Neural cell (in vitro differentiated cells): ENCODE measurements at regions not wholly inside any gene's neighbourhood (a gene's known extent, or its start where the extent isn't known, plus 50 kb on each side); places are given as distances from the start of the nearest gene placed in this dataset.

Source experiments
- H2AFZ ChIP-seq: fragments of 200-600, 300-800 bp; sonication (generic), shearing (Covaris generic); 2 replicates; pipeline ENCODE4 v1.6.0; 2014; ENCODE audit warnings: low read depth, mild to moderate bottlenecking, antibody characterized with exemption, low read length, moderate library complexity
- H3F3A ChIP-seq: fragments of 200-600 bp; shearing (Covaris generic); 2 replicates; pipeline ENCODE4 v1.6.1; 2016; ENCODE audit warnings: mild to moderate bottlenecking, moderate library complexity, mixed read lengths, antibody characterized with exemption, low read length; ENCODE audit not compliant: insufficient read depth, poor library complexity, severe bottlenecking
- H3K27ac ChIP-seq: fragments of 200-600, 300-800 bp; sonication (generic), shearing (Covaris generic); 2 replicates; pipeline ENCODE4 v1.5.1; 2014; ENCODE audit warnings: mild to moderate bottlenecking, low read length, moderate library complexity
- H3K27me3 ChIP-seq: fragments of 300-800, 200-600 bp; sonication (generic), shearing (Covaris generic); 2 replicates; pipeline ENCODE4 v1.6.0; 2014; ENCODE audit warnings: mild to moderate bottlenecking, low read depth, low read length, moderate library complexity; ENCODE audit not compliant: insufficient read depth
- H3K36me3 ChIP-seq: fragments of 300-800, 200-600 bp; sonication (generic), shearing (Covaris generic); 2 replicates; pipeline ENCODE4 v1.5.1; 2014; ENCODE audit warnings: mild to moderate bottlenecking, antibody characterized with exemption, low read length, moderate library complexity; ENCODE audit not compliant: insufficient read depth
- H3K4me2 ChIP-seq: fragments of 300-800, 200-600 bp; sonication (generic), shearing (Covaris generic); 2 replicates; pipeline ENCODE4 v1.6.0; 2014; ENCODE audit warnings: mild to moderate bottlenecking, low read length
- H3K4me3 ChIP-seq: fragments of 300-800, 200-600 bp; sonication (generic), shearing (Covaris generic); 2 replicates; pipeline ENCODE4 v1.5.1; 2014; ENCODE audit warnings: mild to moderate bottlenecking, low read length, moderate library complexity
- H3K79me2 ChIP-seq: fragments of 200-600 bp; shearing (Covaris generic); replicated peaks from 2 replicates; pipeline ENCODE4 v1.6.0; 2014; ENCODE audit warnings: mild to moderate bottlenecking, low read length, moderate library complexity; ENCODE audit not compliant: insufficient read depth
- H3K9ac ChIP-seq: fragments of 300-800, 200-600 bp; sonication (generic), shearing (Covaris generic); 2 replicates; pipeline ENCODE4 v1.6.1; 2016; ENCODE audit warnings: mild to moderate bottlenecking, low read length, mixed read lengths
- H3K9me2 ChIP-seq: fragments of 200-600 bp; shearing (Covaris generic); 2 replicates; pipeline ENCODE4 v1.6.1; 2016; ENCODE audit warnings: mild to moderate bottlenecking, low read length, mixed read lengths; ENCODE audit not compliant: insufficient read depth
- H3K9me3 ChIP-seq: fragments of 200-600, 300-800 bp; sonication (generic), shearing (Covaris generic); 2 replicates; pipeline ENCODE4 v1.6.1; 2016; ENCODE audit warnings: mild to moderate bottlenecking, mixed run types, low read length, moderate library complexity, mixed read lengths
- H4K20me1 ChIP-seq: fragments of 200-600 bp; shearing (Covaris generic); 2 replicates; pipeline ENCODE4 v1.6.1; 2016; ENCODE audit warnings: mild to moderate bottlenecking, mixed run types; ENCODE audit not compliant: insufficient read depth
- CTCF ChIP-seq: fragments of 450-650 bp; IDR thresholded peaks from 2 replicates; pipeline ENCODE4 v1.5.1; 2014; ENCODE audit warnings: antibody characterized with exemption, mild to moderate bottlenecking, moderate library complexity; ENCODE audit not compliant: poor library complexity, severe bottlenecking
- EP300 ChIP-seq: fragments of 450-650 bp; conservative IDR thresholded peaks from 2 replicates; pipeline ENCODE4 v1.6.1; 2014; ENCODE audit warnings: antibody characterized with exemption, mild to moderate bottlenecking, moderate library complexity; ENCODE audit not compliant: poor library complexity, severe bottlenecking
- EZH2 ChIP-seq: fragments of 200-600, 300-800 bp; shearing (Covaris generic), sonication (generic); IDR thresholded peaks from 2 replicates; pipeline ENCODE4 v1.6.1; 2014; ENCODE audit warnings: antibody characterized with exemption, low read length, borderline replicate concordance, mild to moderate bottlenecking; ENCODE audit not compliant: insufficient read depth, poor library complexity, severe bottlenecking
- MXI1 ChIP-seq: fragments of 450-650 bp; conservative IDR thresholded peaks from 2 replicates; pipeline ENCODE4 v1.6.1; 2014; ENCODE audit warnings: antibody characterized with exemption, mild to moderate bottlenecking; ENCODE audit not compliant: poor library complexity, severe bottlenecking
- POLR2AphosphoS5 ChIP-seq: IDR thresholded peaks from 2 replicates; pipeline ENCODE4 v1.6.1; 2012
- RAD21 ChIP-seq: fragments of 450-650 bp; conservative IDR thresholded peaks from 2 replicates; pipeline ENCODE4 v1.6.1; 2014; ENCODE audit warnings: antibody characterized with exemption, mild to moderate bottlenecking, moderate library complexity
- REST ChIP-seq: IDR thresholded peaks from 2 replicates; pipeline ENCODE4 v1.6.1; 2012; ENCODE audit warnings: borderline replicate concordance
- SMC3 ChIP-seq: fragments of 450-650 bp; conservative IDR thresholded peaks from 2 replicates; pipeline ENCODE4 v1.6.1; 2014; ENCODE audit warnings: antibody characterized with exemption, mild to moderate bottlenecking, moderate library complexity; ENCODE audit not compliant: poor library complexity
- TAF1 ChIP-seq: IDR thresholded peaks from 2 replicates; pipeline ENCODE4 v1.6.1; 2012; ENCODE audit warnings: low read depth

- Histone ChIP-seq H3K27ac (no peak overlapping the region), H3K9me3 (no peaks in the 10 kb centered on the region), H3K36me3 (no peaks in the 10 kb centered on the region), H2AFZ (no peak overlapping the region), H3K9me2 (no peaks in the 10 kb centered on the region), H3F3A (no peaks in the 10 kb centered on the region), H4K20me1 (no peaks in the 10 kb centered on the region), H3K4me3 (no peak overlapping the region), H3K79me2 (no peaks in the 10 kb centered on the region), H3K9ac (no peak overlapping the region), H3K27me3 (no peaks in the 10 kb centered on the region), H3K4me2 (no peak overlapping the region)
- no peak for TF ChIP-seq RAD21
- TF ChIP-seq EP300 = no peak
- no peak for TF ChIP-seq SMC3
- TF ChIP-seq CTCF = no peak
- no peak for TF ChIP-seq TAF1
- no peak for TF ChIP-seq REST
- no peak for TF ChIP-seq POLR2AphosphoS5
- TF ChIP-seq MXI1 = no peak
- no peak for TF ChIP-seq EZH2
Measured at GRCh38 chr5:18876565-18876964, 1111.4 kb downstream of the CDH18 start.

- no peak overlapping the region for H3K4me3 ChIP-seq
- H3K9me3 ChIP-seq = no peaks in the 10 kb centered on the region
- H3K9me2 ChIP-seq = no peaks in the 10 kb centered on the region
- TF ChIP-seq EP300 (no peak), REST (no peak), SMC3 (no peak), POLR2AphosphoS5 (no peak), RAD21 (no peak), TAF1 (no peak), MXI1 (no peak), EZH2 (no peak), CTCF (no peak)
- no peaks in the 10 kb centered on the region for H3F3A ChIP-seq
- no peak overlapping the region for H2AFZ ChIP-seq
- no peak overlapping the region for H3K9ac ChIP-seq
- H3K36me3 ChIP-seq = no peaks in the 10 kb centered on the region
- no peak overlapping the region for H3K4me2 ChIP-seq
- H4K20me1 ChIP-seq = no peaks in the 10 kb centered on the region
- H3K79me2 ChIP-seq = no peaks in the 10 kb centered on the region
- H3K27me3 ChIP-seq = no peaks in the 10 kb centered on the region
- H3K27ac ChIP-seq = no peak overlapping the region
Measured at GRCh38 chr5:18881615-18882014, 1106.4 kb downstream of the CDH18 start.
